SK-N-SH (cell line): ENCODE measurements at regions not wholly inside any gene's neighbourhood (a gene's known extent, or its start where the extent isn't known, plus 50 kb on each side); places are given as distances from the start of the nearest gene placed in this dataset.

Experiments
- CTCF ChIA-PET: fragments of 300-600, 350-600 bp; formaldehyde crosslinking; extraction: SDS; loops from one replicate; lab custom pipeline; 2021; lab: Yijun Ruan, JAX
- POLR2A ChIA-PET: fragments of 350-600 bp; sonication (Branson Sonifier 250); formaldehyde crosslinking; extraction: SDS; loops from one replicate; lab custom pipeline; 2020; ENCODE audit warnings: antibody characterized with exemption, inconsistent platforms; lab: Yijun Ruan, JAX
- DNase-seq: peaks from one replicate; pipeline ENCODE4 v3.0.0; 2012
- H2AFZ ChIP-seq: fragments of 200-600 bp; sonication (generic); 2 replicates; pipeline ENCODE4 v1.8.1; 2016; ENCODE audit warnings: antibody characterized with exemption, mild to moderate bottlenecking, low read depth
- H3F3A ChIP-seq: fragments of 200-600 bp; sonication (generic); replicated peaks from 2 replicates; pipeline ENCODE3; 2016; ENCODE audit warnings: antibody characterized with exemption, mild to moderate bottlenecking; ENCODE audit not compliant: insufficient read depth
- H3K27ac ChIP-seq, 2 experiments: fragments of 200-500 bp in 1 of 2; fragments of 200-600 bp in 1 of 2; sonication (Bioruptor generic) in 1 of 2; sonication (generic), shearing (Covaris generic) in 1 of 2; 2 replicates each; pipeline versions ENCODE4 v1.5.1 to v1.6.1; 2014 to 2016; ENCODE audit warnings: low read depth in 2 of 2, inconsistent platforms in 1 of 2, low read length in 1 of 2, mild to moderate bottlenecking in 1 of 2, mixed read lengths in 1 of 2
- H3K27me3 ChIP-seq: fragments of 200-600 bp; sonication (generic), shearing (Covaris generic); 2 replicates; pipeline ENCODE4 v1.6.1; 2016; ENCODE audit warnings: mixed run types; ENCODE audit not compliant: insufficient read depth
- H3K36me3 ChIP-seq, 2 experiments: fragments of 200-500 bp in 1 of 2; fragments of 200-600 bp in 1 of 2; sonication (Bioruptor generic) in 1 of 2; sonication (generic) in 1 of 2; replicated peaks in 1 of 2; 2 replicates each; pipeline versions ENCODE3 to v1.5.1; 2014 to 2016; ENCODE audit warnings: low read length in 1 of 2, mild to moderate bottlenecking in 1 of 2; ENCODE audit not compliant: insufficient read depth in 2 of 2, control insufficient read depth in 1 of 2
- H3K4me1 ChIP-seq, 2 experiments: fragments of 200-500 bp in 1 of 2; fragments of 200-600 bp in 1 of 2; sonication (Bioruptor generic) in 1 of 2; sonication (generic), shearing (Covaris generic) in 1 of 2; 2 replicates each; pipeline versions ENCODE4 v1.5.1 to v1.6.1; 2014 to 2016; ENCODE audit warnings: low read depth in 1 of 2, low read length in 1 of 2, mixed run types in 1 of 2; ENCODE audit not compliant: insufficient read depth in 2 of 2, control insufficient read depth in 1 of 2
- H3K4me2 ChIP-seq: fragments of 200-600 bp; sonication (generic), shearing (Covaris generic); 2 replicates; pipeline ENCODE4 v1.6.1; 2017; ENCODE audit warnings: mixed run types
- H3K4me3 ChIP-seq, 2 experiments: fragments of 200-500 bp in 1 of 2; fragments of 200-600 bp in 1 of 2; sonication (Bioruptor generic) in 1 of 2; sonication (generic), shearing (Covaris generic) in 1 of 2; 2 replicates each; pipeline versions ENCODE4 v1.5.1 to v1.8.1; 2014 to 2016; ENCODE audit warnings: low read depth in 2 of 2, inconsistent platforms in 1 of 2, low read length in 1 of 2, mild to moderate bottlenecking in 1 of 2, mixed read lengths in 1 of 2, moderate library complexity in 1 of 2
- H3K79me2 ChIP-seq: fragments of 200-600 bp; sonication (generic); 2 replicates; pipeline ENCODE4 v1.8.1; 2017; ENCODE audit warnings: mild to moderate bottlenecking; ENCODE audit not compliant: insufficient read depth
- H3K9ac ChIP-seq: fragments of 200-600 bp; sonication (generic); 2 replicates; pipeline ENCODE4 v1.6.1; 2017; ENCODE audit warnings: mixed run types
- H3K9me2 ChIP-seq: fragments of 200-600 bp; sonication (generic); 2 replicates; pipeline ENCODE4 v1.6.1; 2017; ENCODE audit warnings: mixed run types
- H3K9me3 ChIP-seq: fragments of 200-600 bp; sonication (generic); 2 replicates; pipeline ENCODE4 v1.6.1; 2017; ENCODE audit warnings: mixed run types, mild to moderate bottlenecking, moderate library complexity
- H4K20me1 ChIP-seq: fragments of 200-600 bp; sonication (generic); 2 replicates; pipeline ENCODE4 v1.6.1; 2017; ENCODE audit warnings: mild to moderate bottlenecking, mixed run types; ENCODE audit not compliant: insufficient read depth
- ELF1 ChIP-seq: IDR thresholded peaks from 2 replicates; pipeline ENCODE4 v1.4.0; 2012
- EP300 ChIP-seq, 2 experiments: IDR thresholded peaks; 2 replicates each; pipeline versions ENCODE4 v1.4.0 to v1.6.1; 2012; ENCODE audit warnings: borderline replicate concordance in 1 of 2, low read depth in 1 of 2, low read length in 1 of 2
- FOSL2 ChIP-seq: IDR thresholded peaks from 2 replicates; pipeline ENCODE4 v1.4.0; 2012; ENCODE audit warnings: low read depth, mild to moderate bottlenecking, moderate library complexity, borderline replicate concordance
- FOXM1 ChIP-seq: IDR thresholded peaks from 2 replicates; pipeline ENCODE4 v1.4.0; 2012; ENCODE audit warnings: low read depth, mild to moderate bottlenecking
- GABPA ChIP-seq: IDR thresholded peaks from 2 replicates; pipeline ENCODE4 v1.4.0; 2012; ENCODE audit warnings: low read depth, mild to moderate bottlenecking
- GATA2 ChIP-seq: sonication (generic); formaldehyde crosslinking; IDR thresholded peaks from 2 replicates; pipeline ENCODE4 v1.5.0; 2020; ENCODE audit warnings: mild to moderate bottlenecking, missing genetic modification reagents
- JUND ChIP-seq: IDR thresholded peaks from 2 replicates; pipeline ENCODE4 v1.4.0; 2012
- MEF2A ChIP-seq: IDR thresholded peaks from 2 replicates; pipeline ENCODE4 v1.4.0; 2012; ENCODE audit warnings: low read depth, borderline replicate concordance
- NFIC ChIP-seq: IDR thresholded peaks from 2 replicates; pipeline ENCODE4 v1.4.0; 2012; ENCODE audit warnings: borderline replicate concordance
- POLR2AphosphoS5 ChIP-seq: IDR thresholded peaks from 2 replicates; pipeline ENCODE4 v1.6.1; 2012; ENCODE audit warnings: low read depth, low read length
- RAD21 ChIP-seq: IDR thresholded peaks from 2 replicates; pipeline ENCODE4 v1.6.1; 2012; ENCODE audit warnings: mild to moderate bottlenecking, low read length
- RCOR1 ChIP-seq: fragments of 150-350 bp; IDR thresholded peaks from 2 replicates; pipeline ENCODE4 v1.6.1; 2017; ENCODE audit warnings: antibody characterized with exemption, low read length
- RXRA ChIP-seq: IDR thresholded peaks from 2 replicates; pipeline ENCODE4 v1.4.0; 2012; ENCODE audit warnings: low read depth, mild to moderate bottlenecking, borderline replicate concordance
- SIN3A ChIP-seq: IDR thresholded peaks from 2 replicates; pipeline ENCODE4 v1.6.1; 2012; ENCODE audit warnings: low read depth, mild to moderate bottlenecking, low read length, moderate library complexity, borderline replicate concordance
- SMC3 ChIP-seq: IDR thresholded peaks from 2 replicates; pipeline ENCODE4 v1.6.1; 2012; ENCODE audit warnings: low read depth, low read length, improper control_type of control experiment
- TEAD4 ChIP-seq: IDR thresholded peaks from 2 replicates; pipeline ENCODE4 v1.4.0; 2012; ENCODE audit warnings: mild to moderate bottlenecking, borderline replicate concordance; ENCODE audit not compliant: insufficient read depth
- YY1 ChIP-seq: IDR thresholded peaks from 2 replicates; pipeline ENCODE4 v1.4.0; 2012; ENCODE audit warnings: low read depth, mild to moderate bottlenecking
- WGBS: methylation state at CpG from one replicate; pipeline ENCODE4 v1.1.6; 2017; ENCODE audit warnings: low lambda C conversion rate; 5-methylcytosine and 5-hydroxymethylcytosine counted together
- TF ChIP-seq, protein P1 (sequence below): fragments of 200-600 bp; sonication (generic); IDR thresholded peaks from 2 replicates; pipeline ENCODE4 v1.6.1; 2017; ENCODE audit warnings: antibody characterized with exemption, mild to moderate bottlenecking, moderate library complexity
- TF ChIP-seq, protein P2 (sequence below): IDR thresholded peaks from 2 replicates; pipeline ENCODE4 v1.4.0; 2012; ENCODE audit warnings: low read depth
- TF ChIP-seq, protein P3 (sequence below): IDR thresholded peaks from 2 replicates; pipeline ENCODE4 v1.4.0; 2012; ENCODE audit warnings: low read depth, borderline replicate concordance
- TF ChIP-seq, protein P4 (sequence below): IDR thresholded peaks from 2 replicates; pipeline ENCODE4 v1.6.1; 2012; ENCODE audit warnings: mild to moderate bottlenecking, low read depth, low read length, moderate library complexity

DNA sequence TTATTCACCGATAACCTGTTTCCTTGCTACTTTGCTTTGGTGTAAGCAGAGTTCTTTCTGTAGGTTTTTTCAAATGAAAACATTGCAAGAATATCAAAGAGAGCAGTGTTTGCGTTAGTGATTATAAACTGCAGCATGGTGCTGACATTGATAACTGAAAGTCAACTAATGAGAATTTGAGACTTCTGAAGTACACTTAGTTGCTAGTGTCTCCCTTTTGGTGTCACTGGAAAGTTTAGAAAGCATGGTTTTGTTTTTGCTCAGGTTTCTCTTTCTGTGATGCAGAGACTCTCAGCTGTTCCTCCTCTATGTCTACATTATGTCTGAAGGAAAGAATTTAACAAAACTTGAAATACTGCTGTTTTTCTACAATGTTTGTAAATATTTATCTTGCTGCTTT, 80.2 kb upstream of the ZNF169 start:
- no peak for DNase-seq
- Histone ChIP-seq H3K9me2 (no peaks in the 10 kb centered on the region), H3K9ac (no peak overlapping the region), H3K4me2 (no peak overlapping the region), H3K27me3 (no peaks in the 10 kb centered on the region), H3F3A (peaks cover 42% of the 10 kb centered on the region), H3K36me3 (peaks cover 54 to 70% of the 10 kb centered on the region in 2 experiments), H3K4me3 (no peak overlapping the region), H3K4me1 (peaks cover 18 to 34% of the 10 kb centered on the region in 2 experiments; a peak in 3 of 4 replicates), H4K20me1 (peaks cover 74% of the 10 kb centered on the region), H3K79me2 (peaks cover 84% of the 10 kb centered on the region), H3K27ac (no peak overlapping the region), H3K9me3 (no peaks in the 10 kb centered on the region), H2AFZ (no peak overlapping the region)
- 93% methylated on average over 2 of the region's 2 CpGs for WGBS
- CTCF ChIA-PET: interaction anchor here (1.0 to 1.3 kb wide), 2 partner anchors 34 to 115 kb away, joined by 3 to 5 read pairs; no protein-coding TSS in a partner anchor
- TF ChIP-seq YY1: no peak
- no peak for TF ChIP-seq SMC3
- TF ChIP-seq, protein P1, sequence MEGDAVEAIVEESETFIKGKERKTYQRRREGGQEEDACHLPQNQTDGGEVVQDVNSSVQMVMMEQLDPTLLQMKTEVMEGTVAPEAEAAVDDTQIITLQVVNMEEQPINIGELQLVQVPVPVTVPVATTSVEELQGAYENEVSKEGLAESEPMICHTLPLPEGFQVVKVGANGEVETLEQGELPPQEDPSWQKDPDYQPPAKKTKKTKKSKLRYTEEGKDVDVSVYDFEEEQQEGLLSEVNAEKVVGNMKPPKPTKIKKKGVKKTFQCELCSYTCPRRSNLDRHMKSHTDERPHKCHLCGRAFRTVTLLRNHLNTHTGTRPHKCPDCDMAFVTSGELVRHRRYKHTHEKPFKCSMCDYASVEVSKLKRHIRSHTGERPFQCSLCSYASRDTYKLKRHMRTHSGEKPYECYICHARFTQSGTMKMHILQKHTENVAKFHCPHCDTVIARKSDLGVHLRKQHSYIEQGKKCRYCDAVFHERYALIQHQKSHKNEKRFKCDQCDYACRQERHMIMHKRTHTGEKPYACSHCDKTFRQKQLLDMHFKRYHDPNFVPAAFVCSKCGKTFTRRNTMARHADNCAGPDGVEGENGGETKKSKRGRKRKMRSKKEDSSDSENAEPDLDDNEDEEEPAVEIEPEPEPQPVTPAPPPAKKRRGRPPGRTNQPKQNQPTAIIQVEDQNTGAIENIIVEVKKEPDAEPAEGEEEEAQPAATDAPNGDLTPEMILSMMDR: no peak
- TF ChIP-seq, protein P2, sequence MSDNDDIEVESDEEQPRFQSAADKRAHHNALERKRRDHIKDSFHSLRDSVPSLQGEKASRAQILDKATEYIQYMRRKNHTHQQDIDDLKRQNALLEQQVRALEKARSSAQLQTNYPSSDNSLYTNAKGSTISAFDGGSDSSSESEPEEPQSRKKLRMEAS: no peak
- TF ChIP-seq FOXM1: no peak
- TF ChIP-seq EP300 (IDR thresholded peaks at IDR 0.05; ENCODE audit: borderline replicate concordance in 1 of 2, low read depth in 1 of 2, low read length in 1 of 2): no peak
- no peak for TF ChIP-seq RCOR1
- no peak for TF ChIP-seq FOSL2
- TF ChIP-seq GABPA: no peak
- TF ChIP-seq TEAD4: no peak
- TF ChIP-seq NFIC: no peak
- no peak for TF ChIP-seq MEF2A
- no peak for TF ChIP-seq RAD21
- POLR2A ChIA-PET: no interaction called here

DNA sequence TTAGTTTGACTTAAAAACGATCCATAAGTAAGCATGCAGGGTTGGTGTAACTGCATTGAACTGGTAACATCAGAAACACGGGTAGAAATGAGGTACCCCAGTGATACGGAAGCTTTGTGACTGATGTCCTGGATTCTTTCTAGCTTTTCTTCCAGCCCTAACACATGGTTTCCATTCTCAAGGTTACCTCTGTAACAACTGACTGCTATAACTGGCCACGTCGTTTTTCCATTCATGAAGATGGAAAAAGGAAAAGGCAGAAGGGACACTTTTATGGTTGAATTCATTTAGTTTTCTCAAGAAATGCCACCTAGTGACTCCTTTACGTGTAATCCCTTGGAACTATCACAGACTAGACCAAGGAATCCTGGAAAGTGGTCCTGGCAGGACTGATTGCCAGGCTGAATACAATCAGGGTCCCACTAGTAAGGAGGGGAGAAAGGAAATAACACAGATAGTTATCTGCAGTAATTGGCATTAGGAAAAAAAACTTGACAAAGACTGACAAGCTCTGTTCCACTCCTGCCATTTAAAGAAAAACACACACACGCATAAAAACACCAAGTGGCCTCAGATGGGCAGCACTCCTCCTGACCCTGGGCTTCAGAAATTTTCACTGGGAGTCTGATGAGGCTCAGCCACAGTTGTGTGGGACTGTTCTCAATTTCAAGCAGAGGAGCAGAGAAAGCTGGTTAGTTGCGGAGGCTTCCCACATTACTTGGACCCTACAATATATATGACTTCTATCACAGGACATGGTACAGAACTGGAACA, 77.5 kb upstream of the ZNF169 start:
- Histone ChIP-seq H3K9ac (no peak overlapping the region), H3K4me2 (no peak overlapping the region), H4K20me1 (peaks cover 47% of the 10 kb centered on the region), H3K79me2 (peaks cover 57% of the 10 kb centered on the region), H3F3A (peaks cover 40% of the 10 kb centered on the region), H3K36me3 (peaks cover 30 to 52% of the 10 kb centered on the region in 2 experiments), H3K4me3 (no peak overlapping the region), H3K27me3 (no peaks in the 10 kb centered on the region), H3K9me2 (no peaks in the 10 kb centered on the region), H3K27ac (no peak overlapping the region), H3K9me3 (no peaks in the 10 kb centered on the region), H2AFZ (no peak overlapping the region), H3K4me1 (peaks cover 6 to 8% of the 10 kb centered on the region in 2 experiments; a peak in 2 of 4 replicates)
- DNase-seq: no peak
- POLR2A ChIA-PET: no interaction called here
- CTCF ChIA-PET: interaction anchor here (1.0 to 1.6 kb wide), 4 partner anchors 32 to 219 kb away, joined by 3 to 11 read pairs (median 4); no protein-coding TSS in a partner anchor
- 72% methylated on average over 8 of the region's 8 CpGs for WGBS
- TF ChIP-seq TEAD4: no peak
- no peak for TF ChIP-seq GABPA
- TF ChIP-seq, protein P3, sequence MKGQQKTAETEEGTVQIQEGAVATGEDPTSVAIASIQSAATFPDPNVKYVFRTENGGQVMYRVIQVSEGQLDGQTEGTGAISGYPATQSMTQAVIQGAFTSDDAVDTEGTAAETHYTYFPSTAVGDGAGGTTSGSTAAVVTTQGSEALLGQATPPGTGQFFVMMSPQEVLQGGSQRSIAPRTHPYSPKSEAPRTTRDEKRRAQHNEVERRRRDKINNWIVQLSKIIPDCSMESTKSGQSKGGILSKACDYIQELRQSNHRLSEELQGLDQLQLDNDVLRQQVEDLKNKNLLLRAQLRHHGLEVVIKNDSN: no peak
- TF ChIP-seq JUND: no peak
- TF ChIP-seq GATA2: no peak
- no peak for TF ChIP-seq FOSL2
- TF ChIP-seq, protein P4, sequence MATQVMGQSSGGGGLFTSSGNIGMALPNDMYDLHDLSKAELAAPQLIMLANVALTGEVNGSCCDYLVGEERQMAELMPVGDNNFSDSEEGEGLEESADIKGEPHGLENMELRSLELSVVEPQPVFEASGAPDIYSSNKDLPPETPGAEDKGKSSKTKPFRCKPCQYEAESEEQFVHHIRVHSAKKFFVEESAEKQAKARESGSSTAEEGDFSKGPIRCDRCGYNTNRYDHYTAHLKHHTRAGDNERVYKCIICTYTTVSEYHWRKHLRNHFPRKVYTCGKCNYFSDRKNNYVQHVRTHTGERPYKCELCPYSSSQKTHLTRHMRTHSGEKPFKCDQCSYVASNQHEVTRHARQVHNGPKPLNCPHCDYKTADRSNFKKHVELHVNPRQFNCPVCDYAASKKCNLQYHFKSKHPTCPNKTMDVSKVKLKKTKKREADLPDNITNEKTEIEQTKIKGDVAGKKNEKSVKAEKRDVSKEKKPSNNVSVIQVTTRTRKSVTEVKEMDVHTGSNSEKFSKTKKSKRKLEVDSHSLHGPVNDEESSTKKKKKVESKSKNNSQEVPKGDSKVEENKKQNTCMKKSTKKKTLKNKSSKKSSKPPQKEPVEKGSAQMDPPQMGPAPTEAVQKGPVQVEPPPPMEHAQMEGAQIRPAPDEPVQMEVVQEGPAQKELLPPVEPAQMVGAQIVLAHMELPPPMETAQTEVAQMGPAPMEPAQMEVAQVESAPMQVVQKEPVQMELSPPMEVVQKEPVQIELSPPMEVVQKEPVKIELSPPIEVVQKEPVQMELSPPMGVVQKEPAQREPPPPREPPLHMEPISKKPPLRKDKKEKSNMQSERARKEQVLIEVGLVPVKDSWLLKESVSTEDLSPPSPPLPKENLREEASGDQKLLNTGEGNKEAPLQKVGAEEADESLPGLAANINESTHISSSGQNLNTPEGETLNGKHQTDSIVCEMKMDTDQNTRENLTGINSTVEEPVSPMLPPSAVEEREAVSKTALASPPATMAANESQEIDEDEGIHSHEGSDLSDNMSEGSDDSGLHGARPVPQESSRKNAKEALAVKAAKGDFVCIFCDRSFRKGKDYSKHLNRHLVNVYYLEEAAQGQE: no peak
- TF ChIP-seq SIN3A: no peak
- no peak for TF ChIP-seq RXRA
- TF ChIP-seq RAD21: no peak
- TF ChIP-seq POLR2AphosphoS5: no peak; the same call in 1 of the 2 replicates
- no peak for TF ChIP-seq ELF1
- TF ChIP-seq, protein P2: no peak
